ENCODE measurements at regions not wholly inside any gene's neighbourhood (a gene's known extent, or its start where the extent isn't known, plus 50 kb on each side); places are given as distances from the start of the nearest gene placed in this dataset.
A peak's percentile ranks its signal among the peaks of the same experiment; 100 is the strongest.

DNA sequence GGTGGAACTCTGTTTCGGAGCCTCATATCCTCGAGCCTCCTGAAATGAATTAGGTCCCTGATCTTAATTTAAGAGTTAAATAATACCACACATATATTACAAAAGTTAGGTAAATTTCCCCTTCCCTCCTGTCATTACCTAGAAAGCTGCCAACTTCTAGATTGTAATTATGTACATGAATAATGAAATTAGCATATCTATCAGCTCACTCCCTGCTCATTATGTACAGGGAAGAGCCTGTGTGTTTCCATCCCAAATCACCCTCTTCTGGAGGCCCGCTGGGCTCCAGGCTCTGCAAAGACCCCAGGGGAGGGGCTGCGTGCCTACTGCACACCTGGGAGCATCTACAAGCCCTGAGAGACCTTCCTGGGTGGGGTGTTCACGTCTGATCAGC, 384.1 kb downstream of the MN1 start:
- H3K4me3 ChIP-seq = no peak overlapping the region
- TF ChIP-seq, protein P1, sequence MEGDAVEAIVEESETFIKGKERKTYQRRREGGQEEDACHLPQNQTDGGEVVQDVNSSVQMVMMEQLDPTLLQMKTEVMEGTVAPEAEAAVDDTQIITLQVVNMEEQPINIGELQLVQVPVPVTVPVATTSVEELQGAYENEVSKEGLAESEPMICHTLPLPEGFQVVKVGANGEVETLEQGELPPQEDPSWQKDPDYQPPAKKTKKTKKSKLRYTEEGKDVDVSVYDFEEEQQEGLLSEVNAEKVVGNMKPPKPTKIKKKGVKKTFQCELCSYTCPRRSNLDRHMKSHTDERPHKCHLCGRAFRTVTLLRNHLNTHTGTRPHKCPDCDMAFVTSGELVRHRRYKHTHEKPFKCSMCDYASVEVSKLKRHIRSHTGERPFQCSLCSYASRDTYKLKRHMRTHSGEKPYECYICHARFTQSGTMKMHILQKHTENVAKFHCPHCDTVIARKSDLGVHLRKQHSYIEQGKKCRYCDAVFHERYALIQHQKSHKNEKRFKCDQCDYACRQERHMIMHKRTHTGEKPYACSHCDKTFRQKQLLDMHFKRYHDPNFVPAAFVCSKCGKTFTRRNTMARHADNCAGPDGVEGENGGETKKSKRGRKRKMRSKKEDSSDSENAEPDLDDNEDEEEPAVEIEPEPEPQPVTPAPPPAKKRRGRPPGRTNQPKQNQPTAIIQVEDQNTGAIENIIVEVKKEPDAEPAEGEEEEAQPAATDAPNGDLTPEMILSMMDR (IDR thresholded peaks at IDR 0.05) = no peak
- H3K36me3 ChIP-seq (ENCODE audit: low read depth) = no peaks in the 10 kb centered on the region
- no peak for DNase-seq
- intact Hi-C loops (cut with DNase I, micrococcal nuclease) = no loop called here
- no peaks in the 10 kb centered on the region for H3K9me3 ChIP-seq
- no peaks in the 10 kb centered on the region for H3K4me1 ChIP-seq (ENCODE audit: low read depth)
- ATAC-seq = no peak

DNA sequence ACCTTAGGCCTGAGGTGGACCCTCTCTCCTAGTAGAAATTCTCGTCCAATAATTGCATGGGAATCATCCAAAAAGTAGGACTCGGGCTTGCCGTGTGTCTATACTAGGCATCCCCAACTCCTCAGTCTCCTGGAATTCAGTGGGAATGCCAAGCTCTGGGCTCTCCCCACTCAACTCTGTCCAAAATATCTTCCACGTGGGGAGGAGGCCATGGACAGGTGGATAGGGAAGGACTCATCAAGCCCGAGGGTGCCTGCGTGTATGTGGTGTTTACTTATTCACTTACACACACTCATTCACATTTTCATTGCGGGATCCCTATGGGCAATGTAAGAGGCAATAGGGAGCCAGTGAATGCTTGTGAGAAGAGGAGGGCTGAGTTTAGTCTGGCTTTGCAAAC, 383.3 kb downstream of the MN1 start:
- intact Hi-C loops (cut with DNase I, micrococcal nuclease) = no loop called here
- Histone ChIP-seq H3K36me3 (ENCODE audit: low read depth) (no peaks in the 10 kb centered on the region), H3K4me3 (no peak overlapping the region), H3K9me3 (no peaks in the 10 kb centered on the region), H3K4me1 (ENCODE audit: low read depth) (no peaks in the 10 kb centered on the region)
- DNase-seq = no peak
- TF ChIP-seq, protein P1 (IDR thresholded peaks at IDR 0.05) = no peak
- no peak for ATAC-seq

DNA sequence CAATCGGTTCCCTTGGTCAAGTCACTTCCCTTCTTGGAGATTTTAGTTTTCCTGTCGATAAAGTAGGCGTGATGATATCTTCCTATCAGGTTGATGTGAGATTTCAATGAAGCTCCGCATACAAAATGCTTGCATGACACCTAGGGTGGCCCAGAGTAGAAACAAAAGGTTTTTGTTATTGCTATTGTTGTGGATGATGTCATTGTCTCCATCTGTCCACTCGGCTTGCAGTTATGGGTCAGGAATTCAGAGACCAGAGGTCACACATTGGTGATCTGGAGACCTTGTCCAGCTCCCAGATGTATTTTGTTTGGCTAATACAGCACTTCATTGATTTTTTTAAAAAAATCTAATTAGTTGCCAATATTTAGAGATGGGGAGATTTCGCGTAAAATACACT, 382.1 kb downstream of the MN1 start:
- no peaks in the 10 kb centered on the region for H3K36me3 ChIP-seq (ENCODE audit: low read depth)
- H3K4me3 ChIP-seq = no peak overlapping the region
- intact Hi-C loops (cut with DNase I, micrococcal nuclease) = no loop called here
- TF ChIP-seq, protein P1 (IDR thresholded peaks at IDR 0.05) = no peak
- no peaks in the 10 kb centered on the region for H3K4me1 ChIP-seq (ENCODE audit: low read depth)
- DNase-seq = no peak
- H3K9me3 ChIP-seq = no peaks in the 10 kb centered on the region
- ATAC-seq = no peak

DNA sequence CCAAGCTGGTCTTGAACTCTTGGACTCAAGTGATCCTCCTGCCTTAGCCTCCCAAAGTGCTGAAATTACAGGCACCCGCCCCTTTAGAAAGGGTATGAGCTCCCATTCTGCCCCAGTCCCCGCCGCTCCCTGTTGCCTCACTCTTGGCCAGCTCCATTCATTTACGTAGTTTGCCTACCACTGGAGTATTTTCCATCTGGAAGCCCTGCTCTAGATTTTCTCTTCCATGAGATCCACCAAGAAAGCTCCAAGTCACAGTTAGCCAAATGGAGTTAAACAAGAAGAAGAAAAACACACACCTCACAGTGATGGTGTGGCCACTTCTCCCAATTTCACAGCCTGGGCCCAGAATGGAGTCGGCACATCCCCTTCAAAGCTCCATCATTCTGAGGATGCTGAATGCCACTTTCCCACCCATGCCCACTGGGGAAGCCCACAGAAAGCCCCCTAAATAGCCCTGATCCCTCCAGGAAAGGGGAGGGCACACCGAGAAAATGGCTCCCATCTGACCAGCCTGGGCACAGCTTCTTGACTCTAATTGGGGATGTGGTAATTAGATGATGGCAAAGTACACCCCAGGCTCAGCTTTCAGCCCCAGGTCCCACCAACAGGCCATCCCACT, 381.2 kb downstream of the MN1 start:
- Histone ChIP-seq H3K4me1 (ENCODE audit: low read depth) (no peaks in the 10 kb centered on the region), H3K4me3 (no peak overlapping the region), H3K36me3 (ENCODE audit: low read depth) (no peaks in the 10 kb centered on the region), H3K9me3 (no peaks in the 10 kb centered on the region)
- ATAC-seq = no peak
- DNase-seq = no peak
- TF ChIP-seq, protein P1 (IDR thresholded peaks at IDR 0.05) = no peak
- intact Hi-C loops (cut with DNase I, micrococcal nuclease) = no loop called here

DNA sequence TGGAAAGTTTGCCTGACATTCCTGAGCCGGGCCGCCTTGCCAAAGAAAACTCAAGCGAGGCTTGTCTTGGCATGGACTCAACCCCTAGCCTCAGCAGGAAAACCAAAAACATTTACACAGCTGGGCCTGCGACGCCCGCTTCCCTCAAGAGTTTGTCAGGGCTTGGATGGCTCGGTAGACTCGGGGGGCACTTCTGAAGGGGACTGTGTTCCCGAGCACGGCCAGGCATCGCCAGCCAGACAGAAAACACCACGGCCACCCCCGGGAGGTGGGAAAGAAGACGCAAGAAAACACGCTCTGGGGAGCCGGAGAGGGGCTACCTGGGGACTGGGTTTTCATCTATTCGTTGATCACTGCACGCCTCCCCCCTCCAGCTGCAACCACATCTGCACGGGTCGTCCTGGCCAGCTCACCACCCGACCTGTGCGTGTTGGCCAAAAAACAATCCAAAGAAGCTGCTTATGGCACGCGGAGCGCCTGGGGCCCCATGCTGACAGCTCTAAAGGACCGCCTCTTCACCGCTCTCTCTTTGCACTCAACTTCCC, 380.7 kb downstream of the MN1 start:
- ATAC-seq (peak; percentile 22), DNase-seq (peak in 2 of 3 donors; percentile 50 to 52)
- intact Hi-C loops (cut with DNase I, micrococcal nuclease) = no loop called here
- Histone ChIP-seq H3K4me1 (ENCODE audit: low read depth) (no peaks in the 10 kb centered on the region), H3K36me3 (ENCODE audit: low read depth) (no peaks in the 10 kb centered on the region), H3K4me3 (no peak overlapping the region), H3K9me3 (no peaks in the 10 kb centered on the region)
- TF ChIP-seq, protein P1 (IDR thresholded peaks at IDR 0.05) = no peak
